Cardiac septum (tissue), 1 donor: ENCODE measurements at regions not wholly inside any gene's neighbourhood (a gene's known extent, or its start where the extent isn't known, plus 50 kb on each side); places are given as distances from the start of the nearest gene placed in this dataset.
"Not testable (repeated sequence)": the region's sequence is repeated elsewhere in the genome, so short reads cannot be mapped to it uniquely, and the experiment has no call there.

Experiments used
- DNase-seq: peaks from one replicate; pipeline ENCODE4 v3.0.0-alpha.2; 2020; ENCODE audit warnings: low spot score
- intact Hi-C: fragments of 100-400 bp; cut with DNase I; formaldehyde crosslinking; loops from one replicate; pipeline ENCODE4 v1.14.0; 2022
- donor health status: DM: no; HTN: no; CAD: no.

- DNase-seq = no peak
- intact Hi-C loops = no loop called here
Measured at GRCh38 chrX:83416273-83416672, 91.8 kb upstream of the POU3F4 start.

GRCh38 chrX:83419030-83419792 lies 88.9 kb upstream of the POU3F4 start:
- DNase-seq = peak; percentile 74
- intact Hi-C loops = no loop called here

GRCh38 chrX:83422836-83423235 lies 85.3 kb upstream of the POU3F4 start:
- no peak for DNase-seq
- intact Hi-C loops = no loop called here

GRCh38 chrX:83442552-83442951 lies 65.5 kb upstream of the POU3F4 start:
- intact Hi-C loops, DNase-seq: not testable (repeated sequence)

- intact Hi-C loops = no loop called here
- no peak for DNase-seq
Measured at GRCh38 chrX:83446355-83446754, 61.7 kb upstream of the POU3F4 start.
